ENCODE measurements at regions not wholly inside any gene's neighbourhood (a gene's known extent, or its start where the extent isn't known, plus 50 kb on each side); places are given as distances from the start of the nearest gene placed in this dataset.
"Not testable (repeated sequence)": the region's sequence is repeated elsewhere in the genome, so short reads cannot be mapped to it uniquely, and the experiment has no call there.

DNA sequence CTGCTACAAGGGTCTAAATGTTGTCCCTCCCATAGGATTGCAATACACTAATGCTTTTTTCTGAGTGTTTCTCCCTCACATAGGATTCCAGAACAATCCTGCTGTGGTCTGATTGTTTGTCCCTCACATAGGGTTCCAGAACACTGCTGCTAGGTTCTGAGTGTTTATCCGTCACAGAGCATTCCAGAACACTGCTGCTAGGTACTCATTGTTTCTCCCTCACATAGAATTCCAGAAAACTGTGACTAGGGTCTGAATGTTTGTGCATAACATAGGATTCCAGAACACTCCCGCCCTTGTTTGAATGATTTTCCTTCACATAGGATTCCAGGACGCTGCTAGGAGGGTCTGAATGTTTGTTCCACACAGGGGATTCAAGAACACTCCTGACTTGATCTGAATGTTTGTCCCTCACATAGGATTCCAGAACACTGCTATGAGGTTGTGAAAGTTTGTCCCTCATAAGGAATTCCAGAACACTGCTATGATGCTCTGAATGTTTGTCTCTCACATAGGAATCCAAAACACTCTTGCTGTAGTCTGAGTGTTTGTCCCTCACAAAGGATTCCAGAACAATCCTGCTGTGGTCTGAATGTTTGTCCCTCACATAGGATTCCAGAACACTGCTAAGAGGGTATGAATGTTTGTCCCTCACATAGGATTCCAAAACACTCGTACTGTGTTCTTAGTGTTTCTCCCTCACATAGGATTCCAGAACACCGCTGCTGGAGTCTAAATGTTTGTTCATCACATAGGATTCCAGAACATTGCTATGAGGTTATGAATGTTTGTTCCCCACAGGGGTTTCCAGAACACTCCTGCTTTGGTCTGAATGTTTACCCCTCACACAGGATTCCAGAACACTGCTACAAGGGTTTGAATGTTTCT lies 213.5 kb downstream of the FOXD4L6 start:
- H3K4me2 ChIP-seq (ENCODE audit: low read depth, low read length, poor library complexity, severe bottlenecking), result no peak overlapping the region
- H3K27ac ChIP-seq (ENCODE audit: low read depth, low read length), result no peak overlapping the region
- no peak overlapping the region for H3K4me3 ChIP-seq (ENCODE audit: insufficient read depth, low read length, poor library complexity, severe bottlenecking)
- H3F3A ChIP-seq (ENCODE audit: insufficient read depth), result no peaks in the 10 kb centered on the region
- H3K36me3 ChIP-seq (ENCODE audit: low read length), result no peaks in the 10 kb centered on the region
- H3K27me3 ChIP-seq (ENCODE audit: low read length), result no peaks in the 10 kb centered on the region
- H4K20me1 ChIP-seq (ENCODE audit: low read depth, low read length), result no peaks in the 10 kb centered on the region
- no peaks in the 10 kb centered on the region for H3K79me2 ChIP-seq (ENCODE audit: insufficient read depth, low read length)
- no peaks in the 10 kb centered on the region; the same call in 1 of the 2 replicates for H3K9me3 ChIP-seq (ENCODE audit: insufficient read depth, low read length)
- no peak overlapping the region for H3K9ac ChIP-seq (ENCODE audit: low read length)
- no peak overlapping the region for H2AFZ ChIP-seq (ENCODE audit: low read depth, low read length, severe bottlenecking)
- no peak for TF ChIP-seq EZH2phosphoT487 (conservative IDR thresholded peaks at IDR 0.05; ENCODE audit: low read length)
- TF ChIP-seq, protein P1, sequence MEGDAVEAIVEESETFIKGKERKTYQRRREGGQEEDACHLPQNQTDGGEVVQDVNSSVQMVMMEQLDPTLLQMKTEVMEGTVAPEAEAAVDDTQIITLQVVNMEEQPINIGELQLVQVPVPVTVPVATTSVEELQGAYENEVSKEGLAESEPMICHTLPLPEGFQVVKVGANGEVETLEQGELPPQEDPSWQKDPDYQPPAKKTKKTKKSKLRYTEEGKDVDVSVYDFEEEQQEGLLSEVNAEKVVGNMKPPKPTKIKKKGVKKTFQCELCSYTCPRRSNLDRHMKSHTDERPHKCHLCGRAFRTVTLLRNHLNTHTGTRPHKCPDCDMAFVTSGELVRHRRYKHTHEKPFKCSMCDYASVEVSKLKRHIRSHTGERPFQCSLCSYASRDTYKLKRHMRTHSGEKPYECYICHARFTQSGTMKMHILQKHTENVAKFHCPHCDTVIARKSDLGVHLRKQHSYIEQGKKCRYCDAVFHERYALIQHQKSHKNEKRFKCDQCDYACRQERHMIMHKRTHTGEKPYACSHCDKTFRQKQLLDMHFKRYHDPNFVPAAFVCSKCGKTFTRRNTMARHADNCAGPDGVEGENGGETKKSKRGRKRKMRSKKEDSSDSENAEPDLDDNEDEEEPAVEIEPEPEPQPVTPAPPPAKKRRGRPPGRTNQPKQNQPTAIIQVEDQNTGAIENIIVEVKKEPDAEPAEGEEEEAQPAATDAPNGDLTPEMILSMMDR (IDR thresholded peaks at IDR 0.05; ENCODE audit: insufficient read depth, low read length, poor library complexity, severe bottlenecking), result no peak
- no peaks in the 10 kb centered on the region for H3K9me2 ChIP-seq (replicated peaks; ENCODE audit: insufficient read depth, low read length)

DNA sequence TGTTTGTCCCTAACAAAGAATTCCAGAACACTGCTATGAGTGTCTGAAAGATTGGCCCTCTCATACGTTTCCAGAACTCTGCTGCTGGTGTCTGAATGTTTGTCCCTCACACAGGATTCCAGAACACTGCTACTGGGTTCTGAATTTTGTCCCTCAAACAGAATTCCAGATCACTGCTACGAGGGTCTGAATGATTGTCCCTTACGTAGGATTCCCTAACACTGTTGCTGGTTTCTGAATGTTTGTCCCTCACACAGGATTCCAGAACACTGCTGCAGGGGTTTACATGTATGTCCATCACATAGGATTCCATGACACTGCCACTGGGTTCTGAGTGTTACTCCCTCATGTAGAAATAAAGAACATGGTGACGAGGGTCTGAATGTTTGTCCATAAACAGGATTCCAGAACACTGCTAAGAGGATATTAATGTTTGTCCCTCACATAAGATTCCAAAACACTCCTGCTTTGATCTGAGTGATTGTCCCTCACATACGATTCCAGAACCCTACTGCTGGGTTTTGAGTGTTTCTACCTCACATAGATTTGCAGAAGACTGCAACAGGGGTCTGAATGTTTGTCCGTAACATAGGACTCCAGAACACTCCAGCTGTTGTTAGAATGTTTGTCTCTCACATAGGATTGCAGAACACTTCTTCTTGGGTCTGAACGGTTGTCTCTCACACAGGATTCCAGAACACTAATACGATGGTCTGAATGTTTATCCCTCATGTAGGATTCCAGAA lies 214.4 kb downstream of the FOXD4L6 start:
- Histone ChIP-seq H3K9ac (ENCODE audit: low read length) (no peak overlapping the region), H3K27ac (ENCODE audit: low read depth, low read length) (no peak overlapping the region), H3K79me2 (ENCODE audit: insufficient read depth, low read length) (no peaks in the 10 kb centered on the region), H3K27me3 (ENCODE audit: low read length) (no peaks in the 10 kb centered on the region), H3K4me3 (ENCODE audit: insufficient read depth, low read length, poor library complexity, severe bottlenecking) (no peak overlapping the region), H3K9me2 (replicated peaks; ENCODE audit: insufficient read depth, low read length) (no peaks in the 10 kb centered on the region), H2AFZ (ENCODE audit: low read depth, low read length, severe bottlenecking) (no peak overlapping the region), H3F3A (ENCODE audit: insufficient read depth) (no peaks in the 10 kb centered on the region), H4K20me1 (ENCODE audit: low read depth, low read length) (no peaks in the 10 kb centered on the region), H3K9me3 (ENCODE audit: insufficient read depth, low read length) (no peaks in the 10 kb centered on the region; the same call in 1 of the 2 replicates), H3K4me2 (ENCODE audit: low read depth, low read length, poor library complexity, severe bottlenecking) (no peak overlapping the region), H3K36me3 (ENCODE audit: low read length) (no peaks in the 10 kb centered on the region)
- TF ChIP-seq, protein P1 (IDR thresholded peaks at IDR 0.05; ENCODE audit: insufficient read depth, low read length, poor library complexity, severe bottlenecking), result no peak
- no peak for TF ChIP-seq EZH2phosphoT487 (conservative IDR thresholded peaks at IDR 0.05; ENCODE audit: low read length)

DNA sequence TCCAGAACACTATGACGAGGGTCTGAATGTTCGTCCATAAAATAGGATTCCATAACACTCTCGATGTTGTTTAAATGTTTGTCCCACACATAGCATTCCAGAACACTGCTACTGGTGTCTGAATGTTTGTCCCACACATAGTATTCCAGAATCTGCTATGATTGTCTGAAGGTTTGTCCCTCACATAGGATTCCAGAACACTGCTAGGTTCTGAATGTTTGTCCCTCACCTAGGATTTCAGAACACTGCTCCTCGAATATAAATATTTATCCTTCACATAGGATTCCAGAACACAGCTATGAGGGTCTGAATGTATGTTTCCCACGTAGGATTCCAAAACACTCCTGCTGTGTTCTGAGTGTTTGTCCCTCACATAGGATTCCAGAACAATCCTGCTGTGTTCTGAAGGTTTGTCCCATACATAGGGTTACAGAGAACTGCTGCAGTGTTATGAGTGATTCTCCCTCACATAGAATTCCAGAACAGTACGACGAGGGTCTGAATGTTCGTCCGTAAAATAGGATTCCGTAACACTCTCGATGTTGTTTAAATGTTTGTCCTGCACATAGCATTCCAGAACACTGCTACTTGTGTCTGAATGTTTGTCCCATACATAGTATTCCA lies 215.3 kb downstream of the FOXD4L6 start:
- Histone ChIP-seq H3K9ac (ENCODE audit: low read length) (no peak overlapping the region), H3K27me3 (ENCODE audit: low read length) (no peaks in the 10 kb centered on the region), H3K36me3 (ENCODE audit: low read length) (no peaks in the 10 kb centered on the region), H2AFZ (ENCODE audit: low read depth, low read length, severe bottlenecking) (no peak overlapping the region), H3K79me2 (ENCODE audit: insufficient read depth, low read length) (no peaks in the 10 kb centered on the region), H3K4me3 (ENCODE audit: insufficient read depth, low read length, poor library complexity, severe bottlenecking) (no peak overlapping the region), H3K27ac (ENCODE audit: low read depth, low read length) (no peak overlapping the region), H4K20me1 (ENCODE audit: low read depth, low read length) (no peaks in the 10 kb centered on the region), H3K9me2 (replicated peaks; ENCODE audit: insufficient read depth, low read length) (no peaks in the 10 kb centered on the region), H3F3A (ENCODE audit: insufficient read depth) (no peaks in the 10 kb centered on the region), H3K4me2 (ENCODE audit: low read depth, low read length, poor library complexity, severe bottlenecking) (no peak overlapping the region), H3K9me3 (ENCODE audit: insufficient read depth, low read length) (no peaks in the 10 kb centered on the region; the same call in 1 of the 2 replicates)
- TF ChIP-seq, protein P1 (IDR thresholded peaks at IDR 0.05; ENCODE audit: insufficient read depth, low read length, poor library complexity, severe bottlenecking), result no peak
- no peak for TF ChIP-seq EZH2phosphoT487 (conservative IDR thresholded peaks at IDR 0.05; ENCODE audit: low read length)

DNA sequence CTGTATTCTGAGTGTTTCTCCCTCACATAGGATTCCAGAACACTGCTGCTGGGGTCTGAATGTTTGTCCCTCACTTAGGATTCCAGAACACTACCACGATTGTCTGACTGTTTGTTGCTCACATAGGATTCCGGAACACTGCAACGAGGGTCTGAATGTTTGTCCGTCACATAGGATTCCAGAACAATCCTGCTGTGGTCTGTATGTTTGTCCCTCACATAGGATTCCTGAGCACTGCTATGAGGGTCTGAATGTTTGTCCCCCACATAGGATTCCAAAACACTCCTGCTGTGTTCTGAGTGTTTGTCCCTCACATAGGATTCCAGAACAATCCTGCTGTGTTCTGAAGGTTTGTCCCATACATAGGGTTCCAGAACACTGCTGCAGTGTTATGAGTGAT lies 215.8 kb downstream of the FOXD4L6 start:
- not testable (repeated sequence) for H3K9me3 ChIP-seq (ENCODE audit: insufficient read depth, low read length); H2AFZ ChIP-seq (ENCODE audit: low read depth, low read length, severe bottlenecking); H3K9ac ChIP-seq (ENCODE audit: low read length); H3F3A ChIP-seq (ENCODE audit: insufficient read depth); H3K27ac ChIP-seq (ENCODE audit: low read depth, low read length); H3K36me3 ChIP-seq (ENCODE audit: low read length); H3K79me2 ChIP-seq (ENCODE audit: insufficient read depth, low read length); H3K9me2 ChIP-seq (replicated peaks; ENCODE audit: insufficient read depth, low read length); H3K27me3 ChIP-seq (ENCODE audit: low read length); H4K20me1 ChIP-seq (ENCODE audit: low read depth, low read length); H3K4me3 ChIP-seq (ENCODE audit: insufficient read depth, low read length, poor library complexity, severe bottlenecking); H3K4me2 ChIP-seq (ENCODE audit: low read depth, low read length, poor library complexity, severe bottlenecking)

Measured in SU-DHL-6 (cell line).